Panc1 (cell line): ENCODE measurements at regions not wholly inside any gene's neighbourhood (a gene's known extent, or its start where the extent isn't known, plus 50 kb on each side); places are given as distances from the start of the nearest gene placed in this dataset.

Source experiments
- ATAC-seq: fragments of 200-7000 bp; cut with Tn5 transposase; 2 replicates; pipeline ENCODE4 v1.9.1; 2020; ENCODE audit warnings: mild to moderate bottlenecking, moderate library complexity
- BruUV-seq: library from RNA; stranded (reverse); fragments of 400-500 nt; replicated peaks from 2 replicates; lab custom pipeline; 2021; lab: Mats Ljungman, UMichigan
- CTCF ChIA-PET: fragments of 300-600 bp; sonication (Branson Sonifier 250); formaldehyde crosslinking; loops from one replicate; lab custom pipeline; 2022; ENCODE audit warnings: antibody characterized with exemption; lab: Charles Lee
- POLR2A ChIA-PET: fragments of 300-600 bp; sonication (Branson Sonifier 250); formaldehyde crosslinking; loops from one replicate; lab custom pipeline; 2022; ENCODE audit warnings: antibody characterized with exemption; lab: Charles Lee
- DNase-seq: peaks from one replicate; pipeline ENCODE4 v3.0.0-alpha.2; 2010; ENCODE audit warnings: low read depth, low spot score
- H3K27ac ChIP-seq: 2 replicates; pipeline ENCODE4 v1.5.1; 2011; ENCODE audit warnings: mild to moderate bottlenecking, low read length, inconsistent platforms
- H3K27me3 ChIP-seq: fragments of 200-500 bp; sonication (Bioruptor generic); 2 replicates; pipeline ENCODE4 v1.6.0; 2014; ENCODE audit warnings: low read length, inconsistent platforms; ENCODE audit not compliant: control insufficient read depth, insufficient read depth
- H3K36me3 ChIP-seq: fragments of 200-500 bp; sonication (Bioruptor generic); 2 replicates; pipeline ENCODE4 v1.5.1; 2014; ENCODE audit warnings: inconsistent platforms, mild to moderate bottlenecking, low read length, moderate library complexity; ENCODE audit not compliant: control insufficient read depth, insufficient read depth
- H3K4me1 ChIP-seq: 2 replicates; pipeline ENCODE4 v1.5.1; 2011; ENCODE audit warnings: inconsistent platforms, mild to moderate bottlenecking, low read length, moderate library complexity; ENCODE audit not compliant: control insufficient read depth, insufficient read depth
- H3K4me3 ChIP-seq, 2 experiments: 2 replicates each; pipeline ENCODE4 v1.5.1; 2011 to 2012; ENCODE audit warnings: low read depth in 2 of 2, low read length in 2 of 2, mild to moderate bottlenecking in 2 of 2, inconsistent platforms in 1 of 2, moderate library complexity in 1 of 2
- H3K9me3 ChIP-seq: fragments of 200-500 bp; sonication (Bioruptor generic); 2 replicates; pipeline ENCODE4 v1.5.1; 2014; ENCODE audit warnings: low read depth, mild to moderate bottlenecking, inconsistent platforms, low read length, moderate library complexity; ENCODE audit not compliant: control insufficient read depth, insufficient read depth
- POLR2AphosphoS5 ChIP-seq: IDR thresholded peaks from 2 replicates; pipeline ENCODE4 v1.6.1; 2012; ENCODE audit warnings: mild to moderate bottlenecking, low read depth, low read length, moderate library complexity
- SIN3A ChIP-seq: IDR thresholded peaks from 2 replicates; pipeline ENCODE4 v1.6.1; 2012; ENCODE audit warnings: low read depth, mild to moderate bottlenecking, low read length, moderate library complexity, borderline replicate concordance; ENCODE audit not compliant: insufficient read depth
- TCF7L2 ChIP-seq: IDR thresholded peaks from 2 replicates; pipeline ENCODE4 v1.6.1; 2011; ENCODE audit warnings: mild to moderate bottlenecking, low read depth, low read length, inconsistent platforms
- in situ Hi-C: cut with HindIII; loops from 2 replicates; pipeline ENCODE4 v1.10.0; 2016; ENCODE audit warnings: low sequenced_read_pairs, low pct_unique_long_range_greater_than_20kb
- intact Hi-C: fragments of 100-400 bp; cut with micrococcal nuclease; formaldehyde crosslinking; loops from one replicate; pipeline ENCODE4 v1.10.0; 2022; ENCODE audit not compliant: unreplicated experiment
- TF ChIP-seq, protein P1 (sequence below), 2 experiments: IDR thresholded peaks; 2 replicates each; pipeline ENCODE4 v1.6.1; 2011 to 2012; ENCODE audit warnings: low read depth in 2 of 2, control low read depth in 1 of 2, low read length in 1 of 2, mild to moderate bottlenecking in 1 of 2, moderate library complexity in 1 of 2; ENCODE audit not compliant: insufficient read depth in 1 of 2
- TF ChIP-seq, protein P2 (sequence below): fragments of 450-650 bp; IDR thresholded peaks from 2 replicates; pipeline ENCODE4 v1.5.1; 2017; ENCODE audit warnings: mild to moderate bottlenecking

DNA sequence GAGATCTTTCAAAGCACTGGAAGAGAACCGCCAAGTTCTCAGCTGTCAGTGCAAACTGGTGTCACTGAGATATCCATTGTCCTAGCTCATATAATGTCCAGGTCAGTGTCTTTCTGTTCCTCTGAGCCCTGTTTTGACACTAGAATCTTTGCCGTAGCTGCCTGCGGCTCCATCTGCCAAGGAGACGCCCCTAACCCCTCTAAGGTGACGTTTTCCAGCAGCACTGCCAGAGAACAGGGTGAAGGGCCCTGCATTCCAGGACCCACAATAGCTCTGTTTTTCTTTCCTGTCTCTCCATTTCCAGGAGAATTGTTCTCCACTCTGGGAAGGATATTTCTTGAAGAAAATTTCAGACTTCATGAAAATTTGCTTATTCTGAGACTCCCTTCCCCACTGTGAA lies 181.7 kb upstream of the SLC39A10 start:
- TF ChIP-seq TCF7L2 = no peak
- TF ChIP-seq, protein P1, sequence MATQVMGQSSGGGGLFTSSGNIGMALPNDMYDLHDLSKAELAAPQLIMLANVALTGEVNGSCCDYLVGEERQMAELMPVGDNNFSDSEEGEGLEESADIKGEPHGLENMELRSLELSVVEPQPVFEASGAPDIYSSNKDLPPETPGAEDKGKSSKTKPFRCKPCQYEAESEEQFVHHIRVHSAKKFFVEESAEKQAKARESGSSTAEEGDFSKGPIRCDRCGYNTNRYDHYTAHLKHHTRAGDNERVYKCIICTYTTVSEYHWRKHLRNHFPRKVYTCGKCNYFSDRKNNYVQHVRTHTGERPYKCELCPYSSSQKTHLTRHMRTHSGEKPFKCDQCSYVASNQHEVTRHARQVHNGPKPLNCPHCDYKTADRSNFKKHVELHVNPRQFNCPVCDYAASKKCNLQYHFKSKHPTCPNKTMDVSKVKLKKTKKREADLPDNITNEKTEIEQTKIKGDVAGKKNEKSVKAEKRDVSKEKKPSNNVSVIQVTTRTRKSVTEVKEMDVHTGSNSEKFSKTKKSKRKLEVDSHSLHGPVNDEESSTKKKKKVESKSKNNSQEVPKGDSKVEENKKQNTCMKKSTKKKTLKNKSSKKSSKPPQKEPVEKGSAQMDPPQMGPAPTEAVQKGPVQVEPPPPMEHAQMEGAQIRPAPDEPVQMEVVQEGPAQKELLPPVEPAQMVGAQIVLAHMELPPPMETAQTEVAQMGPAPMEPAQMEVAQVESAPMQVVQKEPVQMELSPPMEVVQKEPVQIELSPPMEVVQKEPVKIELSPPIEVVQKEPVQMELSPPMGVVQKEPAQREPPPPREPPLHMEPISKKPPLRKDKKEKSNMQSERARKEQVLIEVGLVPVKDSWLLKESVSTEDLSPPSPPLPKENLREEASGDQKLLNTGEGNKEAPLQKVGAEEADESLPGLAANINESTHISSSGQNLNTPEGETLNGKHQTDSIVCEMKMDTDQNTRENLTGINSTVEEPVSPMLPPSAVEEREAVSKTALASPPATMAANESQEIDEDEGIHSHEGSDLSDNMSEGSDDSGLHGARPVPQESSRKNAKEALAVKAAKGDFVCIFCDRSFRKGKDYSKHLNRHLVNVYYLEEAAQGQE (IDR thresholded peaks at IDR 0.05; ENCODE audit: insufficient read depth in 1 of 2, low read depth in 2 of 2, low read length in 1 of 2) = no peak
- TF ChIP-seq SIN3A = no peak
- TF ChIP-seq, protein P2, sequence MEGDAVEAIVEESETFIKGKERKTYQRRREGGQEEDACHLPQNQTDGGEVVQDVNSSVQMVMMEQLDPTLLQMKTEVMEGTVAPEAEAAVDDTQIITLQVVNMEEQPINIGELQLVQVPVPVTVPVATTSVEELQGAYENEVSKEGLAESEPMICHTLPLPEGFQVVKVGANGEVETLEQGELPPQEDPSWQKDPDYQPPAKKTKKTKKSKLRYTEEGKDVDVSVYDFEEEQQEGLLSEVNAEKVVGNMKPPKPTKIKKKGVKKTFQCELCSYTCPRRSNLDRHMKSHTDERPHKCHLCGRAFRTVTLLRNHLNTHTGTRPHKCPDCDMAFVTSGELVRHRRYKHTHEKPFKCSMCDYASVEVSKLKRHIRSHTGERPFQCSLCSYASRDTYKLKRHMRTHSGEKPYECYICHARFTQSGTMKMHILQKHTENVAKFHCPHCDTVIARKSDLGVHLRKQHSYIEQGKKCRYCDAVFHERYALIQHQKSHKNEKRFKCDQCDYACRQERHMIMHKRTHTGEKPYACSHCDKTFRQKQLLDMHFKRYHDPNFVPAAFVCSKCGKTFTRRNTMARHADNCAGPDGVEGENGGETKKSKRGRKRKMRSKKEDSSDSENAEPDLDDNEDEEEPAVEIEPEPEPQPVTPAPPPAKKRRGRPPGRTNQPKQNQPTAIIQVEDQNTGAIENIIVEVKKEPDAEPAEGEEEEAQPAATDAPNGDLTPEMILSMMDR = no peak
- TF ChIP-seq POLR2AphosphoS5 = no peak
- Histone ChIP-seq H3K9me3 (no peaks in the 10 kb centered on the region), H3K27ac (0 out of 2 replicates have a peak overlapping the region, but pooled peaks have one; percentile 7), H3K4me3 (no peak overlapping the region), H3K36me3 (no peaks in the 10 kb centered on the region), H3K4me1 (no peaks in the 10 kb centered on the region), H3K27me3 (no peaks in the 10 kb centered on the region)
- ChIA-PET POLR2A (no interaction called here), CTCF (no interaction called here)
- DNase-seq (no peak), ATAC-seq (no peak)
- in situ Hi-C loops (no loop called here), intact Hi-C loops (no loop called here)
- BruUV-seq = no TSS peak

DNA sequence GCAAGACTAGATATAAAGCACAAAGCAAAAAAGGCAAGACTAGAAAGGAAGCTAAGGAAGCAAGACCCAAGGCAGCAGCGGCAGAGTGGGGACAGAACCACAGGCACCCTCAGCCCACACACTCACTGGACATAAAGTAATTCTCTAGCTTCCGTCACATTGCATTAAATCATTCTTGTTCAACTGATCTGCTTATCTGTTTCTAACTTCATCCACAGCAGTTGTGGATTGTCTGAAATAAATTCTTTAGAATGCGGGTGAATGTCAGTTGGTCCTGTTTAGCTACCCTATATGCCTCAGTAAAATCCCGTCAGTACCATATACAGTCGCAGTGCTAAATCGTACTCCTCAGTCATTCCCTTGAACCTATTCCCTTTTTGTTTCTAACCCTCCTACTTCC lies 183.2 kb upstream of the SLC39A10 start:
- Histone ChIP-seq H3K27ac (no peak overlapping the region), H3K9me3 (no peaks in the 10 kb centered on the region; the same call in 1 of the 2 replicates), H3K27me3 (no peaks in the 10 kb centered on the region), H3K4me1 (no peaks in the 10 kb centered on the region), H3K36me3 (no peaks in the 10 kb centered on the region), H3K4me3 (no peak overlapping the region)
- ATAC-seq (no peak), DNase-seq (no peak)
- in situ Hi-C loops (no loop called here), intact Hi-C loops (no loop called here)
- CTCF ChIA-PET = no interaction called here
- POLR2A ChIA-PET = no interaction called here
- no TSS peak for BruUV-seq
- TF ChIP-seq POLR2AphosphoS5 (no peak), SIN3A (no peak), TCF7L2 (no peak)
- TF ChIP-seq, protein P2 = no peak
- TF ChIP-seq, protein P1 (IDR thresholded peaks at IDR 0.05; ENCODE audit: insufficient read depth in 1 of 2, low read depth in 2 of 2, low read length in 1 of 2) = no peak
